Liver (tissue), 8 donors: ENCODE measurements at regions not wholly inside any gene's neighbourhood (a gene's known extent, or its start where the extent isn't known, plus 50 kb on each side); places are given as distances from the start of the nearest gene placed in this dataset.

Experiments
- DNase-seq: peaks from one replicate; pipeline ENCODE4 v3.0.0-alpha.2; 2017; ENCODE audit warnings: low spot score
- H3K27ac ChIP-seq, 2 donors: one replicate each; pipeline ENCODE4 v1.7.0; 2013; ENCODE audit warnings: inconsistent platforms in 2 of 2, low read length in 2 of 2, control low read depth in 1 of 2, low read depth in 1 of 2, mild to moderate bottlenecking in 1 of 2
- H3K27me3 ChIP-seq, 4 donors: one replicate each; pipeline versions ENCODE4 v1.6.1 to v1.7.0; 2013; ENCODE audit warnings: low read length in 3 of 4, inconsistent platforms in 1 of 4, mild to moderate bottlenecking in 1 of 4, moderate library complexity in 1 of 4; ENCODE audit not compliant: control insufficient read depth in 4 of 4, insufficient read depth in 4 of 4
- H3K36me3 ChIP-seq, 4 donors: one replicate each; pipeline versions ENCODE4 v1.6.1 to v1.7.0; 2013; ENCODE audit warnings: low read length in 3 of 4, mild to moderate bottlenecking in 3 of 4, low read depth in 1 of 4, moderate library complexity in 1 of 4; ENCODE audit not compliant: control insufficient read depth in 4 of 4, insufficient read depth in 3 of 4
- H3K4me1 ChIP-seq, 4 donors: one replicate each; pipeline versions ENCODE4 v1.6.1 to v1.7.0; 2013; ENCODE audit warnings: low read length in 3 of 4, mild to moderate bottlenecking in 3 of 4, moderate library complexity in 1 of 4; ENCODE audit not compliant: control insufficient read depth in 4 of 4, insufficient read depth in 4 of 4
- H3K4me3 ChIP-seq, 3 donors: one replicate each; pipeline versions ENCODE4 v1.6.1 to v1.7.0; 2013; ENCODE audit warnings: low read length in 3 of 3, control low read depth in 1 of 3, low read depth in 1 of 3, mild to moderate bottlenecking in 1 of 3
- H3K9ac ChIP-seq, 2 donors: one replicate each; pipeline ENCODE4 v1.7.0; 2013; ENCODE audit warnings: low read length in 2 of 2, mild to moderate bottlenecking in 2 of 2, moderate library complexity in 2 of 2, control low read depth in 1 of 2, low read depth in 1 of 2
- H3K9me3 ChIP-seq, 4 donors: one replicate each; pipeline versions ENCODE4 v1.6.1 to v1.7.0; 2013; ENCODE audit warnings: low read length in 3 of 4; ENCODE audit not compliant: control insufficient read depth in 4 of 4
- EGR1 ChIP-seq, 2 donors: IDR thresholded peaks; 2 replicates each; pipeline ENCODE4 v1.6.1; 2016 to 2018; ENCODE audit warnings: antibody characterized with exemption in 2 of 2, low read depth in 2 of 2
- FOXA1 ChIP-seq: IDR thresholded peaks from 2 replicates; pipeline ENCODE4 v1.6.1; 2016; ENCODE audit warnings: antibody characterized with exemption
- FOXA2 ChIP-seq: IDR thresholded peaks from 2 replicates; pipeline ENCODE4 v1.6.1; 2016; ENCODE audit warnings: antibody characterized with exemption
- GABPA ChIP-seq, 2 donors: IDR thresholded peaks in 1 of 2; conservative IDR thresholded peaks in 1 of 2; 2 replicates each; pipeline ENCODE4 v1.6.1; 2016; ENCODE audit warnings: antibody characterized with exemption in 2 of 2, mild to moderate bottlenecking in 1 of 2, moderate library complexity in 1 of 2
- HNF4A ChIP-seq, 2 donors: conservative IDR thresholded peaks; 2 replicates each; pipeline ENCODE4 v1.6.1; 2016; ENCODE audit warnings: antibody characterized with exemption in 2 of 2, mild to moderate bottlenecking in 2 of 2
- HNF4G ChIP-seq: IDR thresholded peaks from 2 replicates; pipeline ENCODE4 v1.6.1; 2016; ENCODE audit warnings: antibody characterized with exemption
- JUND ChIP-seq, 2 donors: IDR thresholded peaks; 2 replicates each; pipeline ENCODE4 v1.6.1; 2016; ENCODE audit warnings: antibody characterized with exemption in 2 of 2
- NR2F2 ChIP-seq: IDR thresholded peaks from 2 replicates; pipeline ENCODE4 v1.6.1; 2016; ENCODE audit warnings: antibody characterized with exemption
- RAD21 ChIP-seq, 2 donors: IDR thresholded peaks; 2 replicates each; pipeline ENCODE4 v1.6.1; 2016; ENCODE audit warnings: antibody characterized with exemption in 2 of 2, mild to moderate bottlenecking in 2 of 2
- RXRA ChIP-seq, 2 donors: IDR thresholded peaks; 2 replicates each; pipeline ENCODE4 v1.6.1; 2017 to 2018; ENCODE audit warnings: antibody characterized with exemption in 2 of 2, mild to moderate bottlenecking in 1 of 2
- SP1 ChIP-seq: IDR thresholded peaks from 2 replicates; pipeline ENCODE4 v1.6.1; 2018; ENCODE audit warnings: antibody characterized with exemption, mild to moderate bottlenecking
- TAF1 ChIP-seq: conservative IDR thresholded peaks from 2 replicates; pipeline ENCODE4 v1.6.1; 2016; ENCODE audit warnings: antibody characterized with exemption, mild to moderate bottlenecking
- YY1 ChIP-seq: IDR thresholded peaks from 2 replicates; pipeline ENCODE4 v1.6.1; 2016; ENCODE audit warnings: antibody characterized with exemption, mild to moderate bottlenecking
- WGBS: extraction: QIAGEN DNeasy Blood & Tissue Kit; methylation state at CpG from one replicate; pipeline ENCODE4 v1.1.7; 2013; 5-methylcytosine and 5-hydroxymethylcytosine counted together
- TF ChIP-seq, protein P1 (sequence below): fragments of 150-350 bp; IDR thresholded peaks from 2 replicates; pipeline ENCODE4 v1.5.1; 2017; ENCODE audit warnings: improper control_type of control experiment, low read depth, low read length; ENCODE audit not compliant: missing input control
- TF ChIP-seq, protein P2 (sequence below): IDR thresholded peaks from 2 replicates; pipeline ENCODE4 v1.6.1; 2016; ENCODE audit warnings: antibody characterized with exemption
- TF ChIP-seq, protein P3 (sequence below): IDR thresholded peaks from 2 replicates; pipeline ENCODE4 v1.6.1; 2016; ENCODE audit warnings: antibody characterized with exemption
- TF ChIP-seq, protein P4 (sequence below): IDR thresholded peaks from 2 replicates; pipeline ENCODE4 v1.6.1; 2016; ENCODE audit warnings: antibody characterized with exemption
- TF ChIP-seq, protein P5 (sequence below): IDR thresholded peaks from 2 replicates; pipeline ENCODE4 v1.6.1; 2016; ENCODE audit warnings: antibody characterized with exemption, mild to moderate bottlenecking
- donor health status: healthy.
- donor health status: healthy.
- donor health status: healthy.
- donor health status: healthy.
- donor health status: healthy.

DNA sequence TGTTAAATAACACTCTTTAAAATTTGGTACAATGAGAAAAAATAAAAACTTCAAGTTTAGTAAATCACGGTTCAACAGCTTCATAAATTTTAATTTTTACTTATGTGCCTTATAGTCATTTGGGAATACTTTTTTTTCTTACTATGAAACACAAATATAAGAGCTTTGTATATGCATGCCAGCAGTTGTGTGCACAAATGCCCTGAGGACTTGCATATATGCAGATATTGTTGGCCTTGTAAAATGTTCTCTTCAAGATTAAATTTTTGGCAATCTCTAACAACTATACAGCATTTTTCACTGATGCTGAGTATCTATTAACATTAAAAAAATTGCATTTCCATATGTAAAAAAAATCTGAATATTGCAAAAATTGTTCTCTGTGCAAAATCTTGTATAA is 458.7 kb upstream of the BRINP3 start (continued):
- TF ChIP-seq, protein P1, sequence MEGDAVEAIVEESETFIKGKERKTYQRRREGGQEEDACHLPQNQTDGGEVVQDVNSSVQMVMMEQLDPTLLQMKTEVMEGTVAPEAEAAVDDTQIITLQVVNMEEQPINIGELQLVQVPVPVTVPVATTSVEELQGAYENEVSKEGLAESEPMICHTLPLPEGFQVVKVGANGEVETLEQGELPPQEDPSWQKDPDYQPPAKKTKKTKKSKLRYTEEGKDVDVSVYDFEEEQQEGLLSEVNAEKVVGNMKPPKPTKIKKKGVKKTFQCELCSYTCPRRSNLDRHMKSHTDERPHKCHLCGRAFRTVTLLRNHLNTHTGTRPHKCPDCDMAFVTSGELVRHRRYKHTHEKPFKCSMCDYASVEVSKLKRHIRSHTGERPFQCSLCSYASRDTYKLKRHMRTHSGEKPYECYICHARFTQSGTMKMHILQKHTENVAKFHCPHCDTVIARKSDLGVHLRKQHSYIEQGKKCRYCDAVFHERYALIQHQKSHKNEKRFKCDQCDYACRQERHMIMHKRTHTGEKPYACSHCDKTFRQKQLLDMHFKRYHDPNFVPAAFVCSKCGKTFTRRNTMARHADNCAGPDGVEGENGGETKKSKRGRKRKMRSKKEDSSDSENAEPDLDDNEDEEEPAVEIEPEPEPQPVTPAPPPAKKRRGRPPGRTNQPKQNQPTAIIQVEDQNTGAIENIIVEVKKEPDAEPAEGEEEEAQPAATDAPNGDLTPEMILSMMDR: no peak
- no peak for TF ChIP-seq TAF1

DNA sequence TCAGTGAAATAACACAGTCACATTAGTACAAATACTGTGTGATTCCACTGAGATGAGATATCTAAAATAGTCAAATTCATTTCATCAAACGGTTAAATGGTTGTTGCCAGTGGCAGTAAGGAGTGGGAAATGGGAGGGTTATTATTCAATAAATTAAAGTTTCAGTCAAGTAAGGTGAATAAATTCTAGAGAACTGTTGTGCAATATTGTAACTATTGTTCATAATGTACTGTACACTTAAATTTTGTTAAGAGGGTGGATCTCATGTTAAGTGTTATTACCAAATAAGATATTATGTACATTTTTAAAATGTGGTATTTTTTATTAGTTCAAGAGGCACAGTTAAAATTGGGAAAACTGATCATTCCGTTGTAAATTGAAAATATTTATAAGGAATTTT is 463.3 kb upstream of the BRINP3 start:
- no peak overlapping the region for H3K27ac ChIP-seq
- no peak for DNase-seq
- no peaks in the 10 kb centered on the region for H3K27me3 ChIP-seq
- 90% methylated on average over 2 of the region's 2 CpGs for WGBS
- no peak overlapping the region for H3K9ac ChIP-seq
- no peak overlapping the region for H3K4me3 ChIP-seq
- no peaks in the 10 kb centered on the region for H3K36me3 ChIP-seq
- no peaks in the 10 kb centered on the region for H3K4me1 ChIP-seq
- TF ChIP-seq, protein P2, sequence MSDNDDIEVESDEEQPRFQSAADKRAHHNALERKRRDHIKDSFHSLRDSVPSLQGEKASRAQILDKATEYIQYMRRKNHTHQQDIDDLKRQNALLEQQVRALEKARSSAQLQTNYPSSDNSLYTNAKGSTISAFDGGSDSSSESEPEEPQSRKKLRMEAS: no peak
- TF ChIP-seq, protein P1: no peak
- TF ChIP-seq FOXA2 (no peak), RXRA (IDR thresholded peaks at IDR 0.05) (no peak), SP1 (no peak), YY1 (no peak), GABPA (IDR thresholded peaks at IDR 0.05 in 1 of 2, conservative IDR thresholded peaks at IDR 0.05 in 1 of 2) (no peak), NR2F2 (no peak), TAF1 (no peak), HNF4A (conservative IDR thresholded peaks at IDR 0.05) (no peak), FOXA1 (no peak), HNF4G (no peak), RAD21 (IDR thresholded peaks at IDR 0.05) (no peak), EGR1 (IDR thresholded peaks at IDR 0.05; ENCODE audit: low read depth in 2 of 2) (no peak), JUND (IDR thresholded peaks at IDR 0.05) (no peak)
- TF ChIP-seq, protein P3, sequence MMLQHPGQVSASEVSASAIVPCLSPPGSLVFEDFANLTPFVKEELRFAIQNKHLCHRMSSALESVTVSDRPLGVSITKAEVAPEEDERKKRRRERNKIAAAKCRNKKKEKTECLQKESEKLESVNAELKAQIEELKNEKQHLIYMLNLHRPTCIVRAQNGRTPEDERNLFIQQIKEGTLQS: no peak
- TF ChIP-seq, protein P4, sequence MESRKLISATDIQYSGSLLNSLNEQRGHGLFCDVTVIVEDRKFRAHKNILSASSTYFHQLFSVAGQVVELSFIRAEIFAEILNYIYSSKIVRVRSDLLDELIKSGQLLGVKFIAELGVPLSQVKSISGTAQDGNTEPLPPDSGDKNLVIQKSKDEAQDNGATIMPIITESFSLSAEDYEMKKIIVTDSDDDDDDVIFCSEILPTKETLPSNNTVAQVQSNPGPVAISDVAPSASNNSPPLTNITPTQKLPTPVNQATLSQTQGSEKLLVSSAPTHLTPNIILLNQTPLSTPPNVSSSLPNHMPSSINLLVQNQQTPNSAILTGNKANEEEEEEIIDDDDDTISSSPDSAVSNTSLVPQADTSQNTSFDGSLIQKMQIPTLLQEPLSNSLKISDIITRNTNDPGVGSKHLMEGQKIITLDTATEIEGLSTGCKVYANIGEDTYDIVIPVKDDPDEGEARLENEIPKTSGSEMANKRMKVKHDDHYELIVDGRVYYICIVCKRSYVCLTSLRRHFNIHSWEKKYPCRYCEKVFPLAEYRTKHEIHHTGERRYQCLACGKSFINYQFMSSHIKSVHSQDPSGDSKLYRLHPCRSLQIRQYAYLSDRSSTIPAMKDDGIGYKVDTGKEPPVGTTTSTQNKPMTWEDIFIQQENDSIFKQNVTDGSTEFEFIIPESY: no peak
- TF ChIP-seq, protein P5, sequence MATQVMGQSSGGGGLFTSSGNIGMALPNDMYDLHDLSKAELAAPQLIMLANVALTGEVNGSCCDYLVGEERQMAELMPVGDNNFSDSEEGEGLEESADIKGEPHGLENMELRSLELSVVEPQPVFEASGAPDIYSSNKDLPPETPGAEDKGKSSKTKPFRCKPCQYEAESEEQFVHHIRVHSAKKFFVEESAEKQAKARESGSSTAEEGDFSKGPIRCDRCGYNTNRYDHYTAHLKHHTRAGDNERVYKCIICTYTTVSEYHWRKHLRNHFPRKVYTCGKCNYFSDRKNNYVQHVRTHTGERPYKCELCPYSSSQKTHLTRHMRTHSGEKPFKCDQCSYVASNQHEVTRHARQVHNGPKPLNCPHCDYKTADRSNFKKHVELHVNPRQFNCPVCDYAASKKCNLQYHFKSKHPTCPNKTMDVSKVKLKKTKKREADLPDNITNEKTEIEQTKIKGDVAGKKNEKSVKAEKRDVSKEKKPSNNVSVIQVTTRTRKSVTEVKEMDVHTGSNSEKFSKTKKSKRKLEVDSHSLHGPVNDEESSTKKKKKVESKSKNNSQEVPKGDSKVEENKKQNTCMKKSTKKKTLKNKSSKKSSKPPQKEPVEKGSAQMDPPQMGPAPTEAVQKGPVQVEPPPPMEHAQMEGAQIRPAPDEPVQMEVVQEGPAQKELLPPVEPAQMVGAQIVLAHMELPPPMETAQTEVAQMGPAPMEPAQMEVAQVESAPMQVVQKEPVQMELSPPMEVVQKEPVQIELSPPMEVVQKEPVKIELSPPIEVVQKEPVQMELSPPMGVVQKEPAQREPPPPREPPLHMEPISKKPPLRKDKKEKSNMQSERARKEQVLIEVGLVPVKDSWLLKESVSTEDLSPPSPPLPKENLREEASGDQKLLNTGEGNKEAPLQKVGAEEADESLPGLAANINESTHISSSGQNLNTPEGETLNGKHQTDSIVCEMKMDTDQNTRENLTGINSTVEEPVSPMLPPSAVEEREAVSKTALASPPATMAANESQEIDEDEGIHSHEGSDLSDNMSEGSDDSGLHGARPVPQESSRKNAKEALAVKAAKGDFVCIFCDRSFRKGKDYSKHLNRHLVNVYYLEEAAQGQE: no peak
- no peaks in the 10 kb centered on the region for H3K9me3 ChIP-seq
